NCI-H146 treated with DMSO at 0.1 percent for 48 hours (cell line): ENCODE measurements at regions not wholly inside any gene's neighbourhood (a gene's known extent, or its start where the extent isn't known, plus 50 kb on each side); places are given as distances from the start of the nearest gene placed in this dataset.

Experiments
- DNase-seq: peaks from one replicate; lab custom pipeline; 2025; ENCODE audit not compliant: unreplicated experiment; lab: John Stamatoyannopoulos, UW

DNA sequence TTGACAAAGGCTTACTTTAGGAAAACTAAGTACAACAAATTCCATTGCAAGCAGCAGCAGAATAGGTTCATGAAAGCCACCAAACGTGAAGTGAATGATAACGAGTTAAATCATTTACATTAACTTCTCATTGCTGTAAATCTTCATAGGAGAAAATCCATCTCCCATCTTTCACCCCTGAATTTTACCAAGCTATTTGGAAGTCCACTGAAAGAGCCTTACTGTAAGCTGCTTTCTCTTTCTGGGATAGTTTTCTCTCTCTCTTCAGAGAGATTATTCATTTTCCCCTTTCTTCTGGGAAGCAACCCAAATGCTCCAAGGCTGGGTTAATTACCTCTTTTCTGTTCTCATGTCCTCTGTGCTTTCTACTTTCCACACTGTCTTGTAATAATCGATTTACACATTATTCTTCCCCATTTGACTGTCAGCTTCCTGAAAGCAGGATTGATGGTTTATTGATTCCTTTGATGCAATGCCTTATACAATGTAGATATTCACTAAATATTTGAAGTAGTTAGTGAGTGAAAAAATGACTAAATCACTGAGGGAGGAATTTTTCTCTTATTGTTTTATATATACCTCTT is 914.3 kb upstream of the ARPP21 start:
- no peak for DNase-seq

DNA sequence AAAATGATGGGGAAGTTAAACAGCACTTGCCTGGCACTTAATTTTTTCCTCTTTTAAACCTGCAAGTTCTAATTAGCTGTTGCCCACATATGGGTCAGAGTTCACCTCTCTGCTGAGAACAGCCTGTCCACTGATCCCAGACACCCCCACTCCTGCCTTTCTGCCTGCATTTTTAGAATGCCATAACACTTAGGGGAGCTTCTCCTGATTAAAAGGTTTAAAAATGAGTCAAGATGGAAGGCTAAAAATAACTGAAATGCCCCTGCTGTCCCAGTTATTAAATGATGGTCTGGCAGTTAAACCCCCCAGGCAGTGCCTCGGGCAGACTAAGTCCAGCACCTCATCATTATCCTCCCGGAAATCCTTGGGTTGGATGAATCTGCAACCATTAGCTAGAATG is 913.6 kb upstream of the ARPP21 start:
- no peak for DNase-seq

DNA sequence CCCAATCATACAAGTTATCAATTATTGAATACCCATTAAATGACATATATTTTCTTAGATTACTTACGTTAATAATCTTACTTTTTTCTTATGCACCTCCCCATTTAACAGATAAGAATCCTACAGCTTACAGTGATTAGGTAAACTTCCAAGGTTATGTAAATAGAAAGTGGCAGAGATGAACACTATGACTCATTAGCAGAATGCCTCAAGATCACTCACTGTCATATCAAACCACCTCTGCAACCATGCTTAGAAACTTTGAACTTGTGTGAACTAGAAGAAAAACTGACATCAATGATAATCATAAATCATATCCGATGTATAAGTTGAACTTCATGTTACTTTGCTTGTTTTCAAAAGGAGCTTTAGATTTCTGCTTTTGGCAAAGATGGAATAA is 911.6 kb upstream of the ARPP21 start:
- DNase-seq, result no peak

DNA sequence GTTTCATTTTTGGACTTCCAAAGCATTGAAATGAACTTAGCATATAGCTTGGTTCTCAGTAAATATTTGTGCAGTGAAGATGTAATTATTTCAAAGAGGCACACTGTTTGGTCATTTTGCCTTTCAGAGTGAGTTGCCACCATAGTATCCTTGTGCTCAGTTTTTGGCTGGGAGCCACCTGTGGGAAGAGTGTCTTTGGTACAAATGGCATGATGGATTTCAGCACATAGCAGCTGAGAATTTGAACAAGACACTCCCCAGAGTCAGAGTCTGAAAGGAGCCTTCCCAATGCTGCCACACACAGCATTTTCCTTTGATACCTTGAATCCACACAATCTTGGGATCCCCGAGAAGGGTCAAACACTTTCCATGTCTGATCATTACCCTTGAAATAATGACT is 897.2 kb upstream of the ARPP21 start:
- DNase-seq, result no peak

DNA sequence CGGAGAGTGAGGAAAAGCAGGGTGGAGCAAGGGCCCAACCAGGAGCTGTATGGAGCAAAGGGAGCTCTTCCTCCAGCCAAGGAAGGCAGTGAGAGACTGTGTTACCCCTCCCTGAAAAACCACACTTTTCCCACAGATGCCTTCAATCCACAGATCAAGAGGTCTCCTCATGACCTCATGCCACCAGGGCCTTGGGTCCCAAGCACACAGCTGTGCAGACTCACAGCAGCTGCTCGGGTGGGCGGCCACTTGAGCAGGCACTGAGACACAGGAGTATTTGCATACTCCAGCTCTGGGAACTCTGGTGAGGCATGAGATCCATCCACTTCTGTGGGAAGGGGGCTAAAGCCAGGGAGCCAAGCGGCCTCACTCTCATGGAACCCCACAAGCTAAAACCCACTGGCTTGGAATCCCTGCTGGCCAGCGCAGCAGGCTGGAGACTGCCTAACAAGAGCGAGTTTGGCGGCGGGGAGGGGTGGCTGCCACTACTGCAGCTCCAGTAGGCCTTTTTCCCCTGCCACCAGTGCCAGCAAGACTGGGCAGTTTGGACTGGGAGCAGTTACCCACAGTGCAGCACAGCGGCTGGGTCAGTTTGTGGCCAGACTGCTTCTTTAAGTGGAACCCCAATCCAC is 880.6 kb upstream of the ARPP21 start:
- no peak for DNase-seq

DNA sequence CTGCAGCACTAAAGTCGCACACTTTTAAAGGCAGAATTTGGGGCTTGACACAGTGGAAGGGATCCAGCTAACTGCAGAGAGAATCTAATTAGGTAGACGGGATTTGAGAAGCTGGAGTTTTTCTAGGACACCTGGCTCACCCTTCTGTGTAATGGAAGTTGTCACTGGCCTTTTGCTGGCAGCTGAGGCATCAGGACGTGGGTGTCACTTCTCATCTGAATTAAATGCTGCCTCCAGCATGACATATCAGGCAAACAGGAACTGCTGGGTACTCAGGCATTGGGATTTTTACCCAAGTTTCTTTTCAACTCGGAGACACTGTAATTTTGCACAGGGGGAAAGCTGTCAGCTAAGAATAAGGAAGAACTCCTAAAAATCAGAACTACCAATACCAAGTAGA is 861.9 kb upstream of the ARPP21 start:
- DNase-seq, result no peak

DNA sequence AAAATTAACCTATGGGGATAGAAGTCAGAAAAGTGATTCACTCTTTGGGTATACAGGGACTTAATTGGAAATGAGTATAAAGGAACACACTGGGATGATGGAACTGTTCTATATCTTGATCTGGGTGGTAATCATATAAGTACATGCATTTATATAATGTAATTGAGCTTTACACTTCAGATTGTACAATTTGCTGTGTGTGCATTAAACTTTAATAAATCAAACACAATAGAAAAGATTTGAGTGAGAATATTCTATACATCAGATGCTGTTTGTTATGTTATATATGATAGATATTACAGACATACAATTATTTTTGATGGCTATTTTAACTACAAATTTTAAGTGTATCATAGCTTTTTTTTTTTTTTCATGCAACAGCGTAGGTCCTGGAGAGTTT is 860.2 kb upstream of the ARPP21 start:
- no peak for DNase-seq

DNA sequence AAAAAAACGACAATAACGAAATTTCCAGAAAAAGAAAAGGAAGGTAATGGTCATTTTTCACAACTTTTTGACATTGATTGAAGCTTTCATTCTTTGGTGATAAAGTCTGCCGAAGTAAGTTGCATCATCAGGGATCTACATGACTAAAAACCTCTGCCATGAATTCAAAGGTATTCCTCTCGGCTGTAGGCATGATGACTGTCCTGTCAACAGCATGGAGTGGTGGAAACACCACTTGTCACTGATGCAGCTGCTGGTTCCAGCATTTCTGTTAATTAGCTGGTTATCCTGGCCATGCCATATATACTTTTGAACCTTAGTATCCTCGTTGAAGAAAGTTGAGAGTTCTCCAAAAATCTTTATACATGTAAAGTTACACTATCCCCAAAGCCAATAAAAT is 859.0 kb upstream of the ARPP21 start:
- DNase-seq, result no peak

DNA sequence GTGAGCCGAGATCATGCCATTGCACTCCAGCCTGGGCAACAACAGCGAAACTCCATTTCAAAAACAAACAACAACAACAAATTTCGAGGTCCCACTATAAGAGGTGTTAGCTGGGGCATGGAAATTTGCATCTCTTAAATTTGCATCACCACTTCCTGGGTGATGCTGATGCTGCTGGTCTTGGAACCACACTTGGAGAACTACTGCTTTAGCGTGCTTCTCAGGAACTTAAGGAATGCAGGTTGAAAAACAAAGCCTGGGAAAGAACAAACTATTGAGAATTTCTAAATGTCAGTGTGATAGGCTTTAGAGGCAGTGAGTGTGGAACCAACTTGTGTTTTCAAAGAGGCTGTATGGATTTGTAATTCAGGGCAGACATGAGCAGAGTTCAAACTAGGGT is 858.4 kb upstream of the ARPP21 start:
- no peak for DNase-seq

DNA sequence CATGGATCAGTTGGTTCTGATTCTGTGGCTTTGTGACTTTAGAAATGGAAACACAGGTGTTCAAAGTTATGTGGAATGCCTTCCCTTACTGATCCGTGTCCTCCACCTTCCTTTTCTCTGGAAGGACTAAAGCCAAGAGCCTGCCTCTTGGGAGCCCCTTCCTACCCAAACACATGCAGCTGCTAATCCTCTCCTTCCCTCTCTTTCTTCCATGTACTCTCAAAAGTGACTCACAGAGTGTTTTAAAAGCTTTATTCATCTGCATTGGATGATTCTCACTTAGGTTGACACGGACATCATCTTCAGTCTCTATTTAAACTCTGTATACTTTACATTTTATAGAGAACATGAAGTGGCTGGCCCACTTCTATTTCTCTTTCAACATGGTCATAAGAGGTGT is 856.5 kb upstream of the ARPP21 start:
- DNase-seq, result no peak

DNA sequence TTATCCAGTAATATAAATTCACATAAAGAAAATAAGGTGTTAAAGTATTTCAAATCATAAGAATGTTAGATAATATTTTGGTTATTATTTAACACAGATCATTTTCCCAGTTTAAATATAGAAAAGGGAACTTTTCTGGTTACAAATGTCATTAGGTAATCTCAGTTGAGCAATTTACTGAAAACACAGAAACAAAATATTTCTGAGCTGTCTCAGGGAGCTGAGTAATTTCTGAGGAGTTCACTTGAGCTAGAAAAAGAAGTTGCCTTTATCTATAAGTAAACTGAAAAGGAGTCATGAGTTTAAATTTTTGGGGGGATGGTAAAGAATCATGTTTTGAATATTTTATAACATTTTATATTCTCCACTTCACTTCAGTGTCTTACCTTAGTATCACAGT is 855.4 kb upstream of the ARPP21 start:
- no peak for DNase-seq

DNA sequence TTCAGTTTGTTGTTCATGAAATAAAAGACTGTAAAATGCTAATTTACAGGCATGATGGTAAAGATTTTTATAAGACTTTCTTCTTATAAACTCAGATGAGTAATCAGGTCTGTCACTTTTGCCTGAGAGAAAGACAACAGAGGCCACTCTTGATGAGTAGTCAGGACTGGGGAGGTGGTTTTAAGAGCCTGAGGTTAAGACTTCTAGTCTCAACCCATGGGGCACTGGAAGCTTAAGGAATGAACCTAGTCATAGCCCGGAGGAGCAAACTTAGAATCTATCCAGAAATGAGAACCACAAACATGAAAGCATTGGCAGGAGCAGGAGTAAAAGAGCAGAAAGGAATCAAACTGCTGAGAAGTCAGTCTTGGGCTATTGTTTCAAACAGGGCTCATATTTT is 846.3 kb upstream of the ARPP21 start:
- no peak for DNase-seq

DNA sequence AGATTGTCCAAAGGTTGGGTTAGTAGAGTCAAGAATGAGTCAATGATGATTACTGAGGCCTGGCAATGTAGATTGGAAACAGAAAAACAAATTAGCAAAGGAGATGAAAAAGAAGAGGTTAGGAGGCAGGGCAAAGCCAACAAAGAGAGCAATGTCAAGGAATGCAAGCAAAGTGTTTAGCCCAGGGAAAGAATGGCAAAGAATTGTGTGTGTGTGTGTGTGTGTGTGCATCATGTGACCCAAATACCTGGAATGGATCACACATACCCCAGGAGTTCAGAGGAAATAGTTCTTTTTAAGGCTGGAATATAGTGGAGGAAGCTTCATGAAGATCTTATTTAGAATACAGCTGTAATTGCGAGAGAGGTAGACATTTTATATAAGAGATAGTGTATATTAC is 831.7 kb upstream of the ARPP21 start:
- DNase-seq, result no peak

DNA sequence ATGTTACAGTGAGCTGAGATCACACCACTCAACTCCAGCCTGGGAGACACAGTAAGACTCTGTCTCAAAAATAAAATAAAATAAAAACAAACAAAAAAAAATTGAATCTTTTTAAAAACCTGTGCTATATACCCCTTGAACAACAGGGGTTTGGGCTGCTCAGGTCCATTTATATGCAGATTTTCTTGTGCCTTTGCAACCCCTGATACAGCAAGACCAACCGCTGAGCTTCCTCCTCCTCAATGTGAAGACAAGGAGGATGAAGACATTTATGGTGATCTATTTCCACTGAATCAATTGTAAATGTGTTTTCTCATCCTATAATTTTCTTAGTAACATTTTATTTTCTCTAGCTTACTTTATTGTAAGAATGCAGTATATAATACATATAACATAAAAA is 831.0 kb upstream of the ARPP21 start:
- DNase-seq, result no peak

DNA sequence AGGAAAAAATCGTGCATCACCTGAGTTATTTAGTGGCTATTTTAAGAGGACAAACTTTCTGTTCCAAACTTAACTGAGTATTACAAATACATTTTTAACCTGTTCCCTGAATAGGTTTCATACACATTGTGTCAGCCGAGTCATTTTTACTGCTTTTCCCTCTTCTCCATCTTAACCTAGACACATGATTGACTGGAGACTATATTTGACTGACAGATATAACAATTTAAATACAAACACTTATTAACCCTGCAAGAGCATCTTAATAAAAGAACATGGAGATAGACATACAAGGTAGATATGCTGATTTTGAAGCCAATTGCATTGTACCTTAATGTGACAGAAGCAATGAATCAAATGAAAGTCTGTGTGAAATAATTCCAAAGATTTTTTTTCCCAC is 810.5 kb upstream of the ARPP21 start:
- DNase-seq, result no peak

DNA sequence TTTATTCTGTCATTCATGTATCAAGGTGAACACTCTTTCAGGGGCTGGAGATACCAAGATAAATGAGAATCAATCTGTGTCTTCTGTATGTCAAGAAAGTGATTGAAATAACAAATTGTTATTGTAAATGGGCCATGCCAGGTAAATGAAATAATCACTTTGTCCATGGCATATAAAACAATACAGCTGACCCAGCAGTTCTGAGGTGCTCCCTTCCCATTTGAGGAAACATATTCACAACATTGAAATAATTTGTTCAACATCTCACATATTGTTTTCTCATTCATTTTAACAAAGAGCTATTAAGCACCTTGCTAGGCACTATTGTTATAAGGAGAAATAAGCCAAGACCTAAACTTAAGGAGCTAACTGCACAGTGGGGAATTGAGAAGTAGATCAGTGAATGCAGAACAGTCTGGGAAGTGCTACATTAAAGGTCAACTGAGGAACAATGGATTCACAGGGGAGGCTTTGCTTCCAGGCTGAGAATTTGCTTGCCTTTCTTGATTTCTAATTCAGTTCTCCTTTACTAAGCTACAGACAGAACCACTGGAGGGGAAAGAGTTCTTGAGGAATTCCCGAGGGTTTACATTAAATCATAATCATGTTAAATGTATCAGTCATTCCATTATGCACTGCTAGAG is 806.3 kb upstream of the ARPP21 start:
- no peak for DNase-seq

DNA sequence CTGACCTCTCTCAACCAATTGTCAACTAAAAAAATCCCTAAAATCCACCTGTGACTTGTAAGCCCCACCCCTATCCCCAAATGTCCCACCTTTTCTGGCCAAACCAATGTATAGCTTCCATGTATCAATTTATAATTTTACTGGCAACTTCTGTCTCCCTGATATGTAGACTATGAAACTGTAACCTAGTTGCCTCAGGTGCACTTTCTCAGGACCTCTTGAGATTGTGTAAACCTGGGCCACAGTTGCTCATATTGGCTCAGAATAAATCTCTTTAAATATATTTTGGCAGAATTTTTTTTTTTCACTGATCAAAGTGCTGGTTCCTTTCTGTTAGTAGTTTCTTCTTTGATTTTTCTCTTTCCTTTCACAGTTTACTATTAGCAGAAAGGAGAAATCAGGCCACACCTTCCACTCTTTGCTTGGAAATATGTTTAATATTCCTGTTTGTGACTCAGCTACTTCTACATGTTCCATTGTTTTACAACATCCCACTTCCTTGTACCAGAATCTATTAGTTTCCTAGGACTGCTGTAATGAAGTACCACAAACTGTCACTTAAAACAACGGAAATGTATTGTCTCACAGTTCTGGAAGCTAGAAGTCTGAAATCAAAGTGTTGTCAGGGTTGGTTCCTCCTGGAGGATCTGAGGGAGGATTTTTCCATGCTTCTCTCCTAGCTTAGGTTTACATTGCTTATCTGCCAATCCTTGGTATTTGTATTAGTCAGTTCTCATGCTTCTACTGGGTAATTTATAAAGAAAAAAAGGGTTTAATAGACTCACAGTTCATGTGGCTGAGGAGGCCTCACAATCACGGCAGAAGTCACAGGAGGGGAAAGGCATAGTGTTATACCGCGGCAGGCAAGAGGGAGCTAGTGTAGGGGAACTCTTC is 801.2 kb upstream of the ARPP21 start:
- no peak for DNase-seq

DNA sequence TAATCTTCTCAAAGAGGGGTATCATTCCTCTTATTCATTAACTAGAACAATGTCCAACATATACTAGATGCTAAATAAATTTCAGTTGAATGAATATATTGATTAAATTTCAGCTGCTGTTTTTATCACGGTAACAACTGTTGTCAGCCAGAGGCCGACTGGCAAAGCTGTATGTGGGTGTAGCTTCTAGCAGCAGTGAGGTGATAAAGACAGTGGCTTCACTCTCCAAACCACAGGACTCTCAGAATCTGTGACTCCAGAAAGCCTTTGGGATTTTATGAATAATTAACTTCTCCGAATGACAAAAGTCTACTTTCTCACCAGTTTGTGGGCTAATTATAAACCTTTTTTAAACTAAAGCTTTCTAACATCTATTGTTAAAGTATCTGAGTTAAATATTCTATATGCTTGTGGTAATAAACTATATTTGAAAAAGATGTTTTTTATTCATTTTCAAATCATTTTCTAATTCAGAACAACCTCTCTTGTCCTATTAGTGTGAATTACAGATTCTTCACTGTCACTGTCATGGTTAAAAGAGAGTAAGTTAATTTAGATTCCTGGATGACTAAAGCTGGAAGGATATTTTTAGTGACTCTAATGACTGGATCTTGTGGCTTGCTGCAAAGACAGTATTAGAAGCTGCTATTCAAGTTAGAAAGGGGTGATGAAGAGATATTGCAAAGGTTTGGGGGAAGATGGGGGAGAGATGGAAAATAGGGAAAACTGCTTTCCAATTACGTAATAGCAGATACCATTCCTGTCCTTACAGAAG is 796.4 kb upstream of the ARPP21 start:
- DNase-seq, result no peak

DNA sequence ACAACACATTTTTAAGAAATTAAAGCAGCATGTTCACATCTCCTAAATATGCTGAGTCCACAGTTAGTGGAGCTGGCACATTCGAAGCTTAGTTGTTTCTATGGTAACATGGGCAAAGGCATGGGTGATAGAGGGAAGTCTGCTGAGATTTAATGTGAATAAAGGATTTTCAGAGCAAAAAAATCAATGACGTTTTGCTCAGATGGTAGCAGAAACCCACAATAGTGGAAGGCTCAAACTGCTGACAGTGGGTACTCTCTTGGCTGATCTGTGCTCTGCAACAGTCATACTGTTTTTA is 795.1 kb upstream of the ARPP21 start:
- DNase-seq, result no peak

DNA sequence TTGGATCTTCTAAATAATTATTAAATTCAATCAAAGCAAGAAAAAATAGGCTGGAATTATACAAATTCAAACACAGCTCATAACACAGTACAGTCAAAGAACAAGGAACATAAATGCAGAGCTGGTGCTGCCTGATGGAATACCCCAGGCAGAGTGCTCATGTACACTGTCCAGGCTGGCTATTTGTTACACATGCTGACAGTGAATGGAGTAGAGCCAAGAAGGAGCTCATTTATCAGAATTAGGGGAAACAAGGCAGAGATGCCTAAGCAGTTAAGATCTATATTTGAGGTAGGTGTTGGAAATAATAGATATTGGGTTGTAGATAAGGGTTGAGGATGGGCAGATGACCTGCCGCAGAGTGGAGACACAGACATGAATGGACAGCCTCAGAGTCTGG is 788.2 kb upstream of the ARPP21 start:
- DNase-seq, result no peak

DNA sequence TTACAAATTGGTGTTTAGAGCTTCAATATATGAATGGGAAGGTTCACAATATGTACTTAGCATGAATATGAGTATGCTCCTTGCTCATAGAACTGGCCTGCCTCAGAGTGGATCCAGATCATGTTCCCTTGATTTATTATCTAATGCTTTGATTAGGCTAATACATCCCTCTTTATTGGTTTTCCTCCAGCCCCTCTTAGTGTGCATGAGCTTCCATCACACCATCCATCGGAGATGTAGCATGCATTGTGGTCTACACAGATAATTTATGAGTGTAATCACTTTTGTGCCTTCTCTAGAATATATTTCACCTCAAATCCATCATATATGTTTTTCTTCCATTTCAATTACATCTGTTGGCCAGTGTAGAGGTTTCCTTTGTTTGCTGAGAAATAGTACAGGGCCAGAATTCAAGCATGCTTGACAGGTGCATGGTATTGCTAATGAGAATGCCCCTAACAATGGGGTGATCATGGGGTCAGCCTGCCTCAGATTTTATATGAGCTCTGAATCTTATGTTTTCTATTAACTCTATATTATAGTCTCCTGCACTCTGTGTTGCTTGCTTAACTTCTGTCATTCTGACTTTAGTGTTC is 786.4 kb upstream of the ARPP21 start:
- no peak for DNase-seq
